Amygdala (tissue), 56 donors: ENCODE measurements at regions not wholly inside any gene's neighbourhood (a gene's known extent, or its start where the extent isn't known, plus 50 kb on each side); places are given as distances from the start of the nearest gene placed in this dataset.
"Not testable (repeated sequence)": the region's sequence is repeated elsewhere in the genome, so short reads cannot be mapped to it uniquely, and the experiment has no call there.

Source experiments
- DNase-seq, 56 donors: peaks; one replicate each; lab custom pipeline; 2025; lab: John Stamatoyannopoulos, UW

DNA sequence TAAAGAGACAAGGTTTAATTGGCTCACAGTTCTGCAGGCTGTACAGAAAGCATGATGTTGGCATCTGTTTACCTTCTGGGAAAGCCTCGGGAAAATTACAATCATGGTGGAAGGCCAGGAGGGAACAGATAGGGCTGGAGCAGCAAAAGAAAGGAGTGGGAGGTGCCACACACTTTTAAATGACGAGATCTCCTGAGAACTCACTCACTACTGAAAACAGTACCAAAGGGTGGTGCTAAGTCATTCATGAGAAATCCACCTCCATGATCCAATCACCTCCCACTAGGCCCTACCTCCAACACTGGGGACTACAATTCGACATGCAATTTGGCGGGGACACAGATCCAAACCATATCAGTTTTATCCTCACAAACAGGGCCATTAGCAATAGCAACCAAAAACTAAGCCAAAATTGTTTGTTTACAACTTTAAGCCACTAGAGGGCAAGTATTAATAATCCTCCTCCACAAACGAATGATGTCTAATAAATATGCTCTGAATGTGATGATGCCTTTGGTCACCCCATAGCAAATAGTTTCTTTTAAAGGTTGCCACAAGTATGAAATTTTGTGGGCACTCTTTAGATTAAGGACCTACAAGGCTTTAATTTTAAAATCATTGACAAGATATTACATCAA, 129.2 kb upstream of the NRBF2 start:
- no peak for DNase-seq

DNA sequence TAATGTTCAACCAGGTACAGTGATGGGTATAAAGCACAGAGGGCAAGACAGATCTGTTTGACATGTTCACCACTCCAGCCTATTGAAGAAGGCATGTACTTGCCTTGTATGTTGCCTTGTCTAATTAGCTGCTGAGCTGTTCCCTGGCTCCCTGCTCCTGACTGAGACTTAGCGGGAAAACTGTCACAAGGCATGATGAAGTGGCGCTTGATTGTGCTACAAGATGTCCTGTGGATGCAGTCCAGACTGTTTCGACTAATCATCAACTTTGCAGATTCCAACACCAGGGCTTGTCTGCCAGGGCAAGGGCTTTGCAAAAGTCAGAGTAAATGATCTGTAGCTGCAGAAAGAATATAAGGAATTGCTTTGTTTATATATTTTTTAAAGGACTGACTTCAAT, 136.2 kb upstream of the NRBF2 start:
- DNase-seq: no peak

DNA sequence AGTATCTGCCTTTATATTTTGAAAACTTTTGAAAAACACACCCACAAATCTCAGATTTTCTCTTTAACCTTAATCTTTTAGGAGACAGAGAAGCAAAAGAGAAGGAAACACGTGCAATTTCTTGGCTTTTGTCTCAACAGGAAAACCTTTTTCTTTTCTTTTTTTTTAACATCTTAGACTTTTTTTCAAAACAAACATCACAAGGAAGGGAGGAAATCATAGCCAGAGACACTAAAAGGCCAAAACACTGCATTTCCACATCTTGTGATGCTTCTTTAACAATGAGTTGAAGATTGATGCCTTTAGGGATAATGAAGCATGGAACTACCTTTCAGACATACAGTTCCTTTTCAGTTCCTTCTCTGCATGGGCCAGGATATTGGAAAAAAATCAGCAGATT, 136.6 kb upstream of the NRBF2 start:
- DNase-seq: no peak

DNA sequence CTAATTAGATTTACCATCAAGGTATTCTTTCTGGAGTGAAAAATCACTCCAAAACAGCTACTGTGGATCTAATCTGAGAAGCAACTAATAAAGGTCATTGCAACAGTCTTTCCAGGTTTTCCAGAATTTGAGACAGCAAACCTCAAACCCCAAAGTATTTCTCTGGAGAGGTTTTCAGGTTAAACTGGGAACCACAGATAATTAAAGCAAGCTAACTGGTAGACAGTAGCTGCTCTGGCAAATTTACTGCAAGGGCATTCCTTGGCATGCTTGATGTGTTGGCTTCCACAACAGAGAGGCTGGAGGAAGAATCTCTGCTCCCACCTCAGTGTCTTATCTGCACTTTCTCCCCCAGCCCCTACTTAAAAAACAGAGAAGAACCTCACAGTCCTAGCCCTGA, 140.0 kb upstream of the NRBF2 start:
- no peak for DNase-seq

DNA sequence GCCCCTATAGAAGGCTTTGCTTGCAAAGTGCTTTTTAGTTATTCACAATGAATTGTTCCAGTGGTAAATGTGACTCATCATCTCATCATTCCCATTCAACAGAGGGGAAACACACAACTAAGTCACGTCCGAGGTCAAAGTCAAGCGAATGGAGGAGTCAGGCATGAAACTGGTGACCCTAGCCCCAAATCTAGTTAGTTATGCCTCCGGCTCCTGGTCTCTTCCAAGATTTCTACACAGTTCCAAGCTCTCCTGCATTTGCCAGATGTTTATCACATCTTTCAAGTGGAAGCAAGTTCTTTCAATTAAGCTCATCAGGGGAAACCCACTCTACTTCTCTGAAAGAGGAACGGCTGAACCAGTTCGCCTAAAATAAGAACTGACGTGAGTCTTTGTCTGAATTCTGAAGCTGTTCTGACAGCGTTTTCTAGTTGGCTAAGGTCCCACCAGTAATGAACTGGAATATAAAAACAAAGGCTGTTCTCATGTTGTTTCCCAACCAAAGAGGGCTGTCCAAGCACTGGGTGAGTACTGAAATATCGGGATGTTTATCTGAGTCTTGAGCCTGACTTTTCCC, 140.9 kb upstream of the NRBF2 start:
- DNase-seq: peak in 5 of 56 donors; percentile 1 to 26 (median 2)

DNA sequence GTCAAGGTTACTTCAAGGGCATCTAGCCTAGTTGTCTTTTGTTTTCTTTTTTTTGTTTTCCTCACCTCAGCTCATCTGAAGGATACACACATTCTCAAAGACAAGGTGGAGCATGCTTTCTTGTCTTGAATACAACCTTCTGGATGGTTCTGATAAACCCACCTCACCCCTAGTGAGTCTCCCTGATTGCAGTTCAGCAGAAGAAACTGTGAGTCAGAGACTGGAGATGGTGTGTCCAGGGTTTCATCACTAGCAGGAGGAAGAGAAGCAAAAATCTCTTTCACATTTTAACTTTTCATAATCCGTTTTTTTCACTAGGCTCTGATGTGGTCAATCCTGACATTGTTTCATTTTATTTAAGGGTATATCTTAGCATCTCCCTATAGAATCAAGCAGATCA, 143.0 kb upstream of the NRBF2 start:
- DNase-seq: no peak

DNA sequence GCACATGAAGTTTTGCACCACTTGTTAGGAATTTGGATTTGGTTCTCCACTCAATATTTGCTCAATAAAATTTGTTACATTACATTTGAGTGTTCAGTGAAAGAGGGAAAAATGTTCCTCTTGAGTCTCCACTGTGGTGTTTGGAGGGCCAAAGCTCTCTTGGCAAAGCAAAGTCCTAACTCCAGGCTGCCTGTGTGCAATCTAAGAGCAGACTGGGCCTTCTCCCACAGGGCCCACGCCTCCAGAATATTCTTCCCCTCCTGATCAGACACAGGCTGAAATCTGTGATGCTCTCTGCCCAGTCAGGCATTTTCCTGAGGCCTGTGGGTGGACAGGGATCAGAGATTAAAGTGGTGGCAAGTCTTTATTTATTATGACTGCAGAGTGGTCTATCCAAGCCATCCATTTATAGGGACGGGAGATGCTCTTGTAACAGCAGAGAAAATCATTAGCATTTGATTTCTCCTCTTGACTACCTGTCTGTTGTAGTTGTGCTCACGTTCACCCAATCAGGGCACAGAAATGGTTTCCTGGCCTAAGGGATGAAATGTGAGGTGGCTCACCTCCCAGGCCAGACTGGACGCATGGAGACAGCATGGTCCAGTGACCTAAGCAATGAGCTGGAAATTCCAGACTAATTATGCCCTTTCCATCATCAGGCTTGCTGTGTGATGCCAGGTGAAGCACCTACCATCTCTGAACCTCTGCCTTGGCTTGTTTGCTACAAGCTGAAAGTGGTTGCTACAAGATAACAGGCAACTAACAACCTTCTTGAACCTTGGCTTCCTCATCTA, 147.1 kb upstream of the NRBF2 start:
- DNase-seq: no peak

DNA sequence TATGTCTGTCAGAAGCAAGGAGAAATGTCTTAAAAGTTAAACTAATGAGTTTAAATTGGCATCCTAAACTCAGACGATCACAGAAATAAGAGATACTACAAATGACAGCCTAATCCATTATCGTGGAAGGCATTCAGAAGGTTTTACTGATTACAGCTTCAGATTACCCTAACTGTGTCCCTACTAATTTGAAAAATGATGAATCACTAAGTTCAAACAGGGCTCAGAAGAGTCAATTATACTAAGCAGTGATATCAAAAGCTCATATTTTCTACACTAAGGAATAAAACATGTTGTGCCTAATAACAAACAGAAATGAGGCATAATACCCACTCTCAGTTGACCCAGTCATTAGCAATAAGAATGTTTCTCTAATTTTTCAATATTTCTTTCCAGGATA, 152.0 kb upstream of the NRBF2 start:
- DNase-seq: no peak

DNA sequence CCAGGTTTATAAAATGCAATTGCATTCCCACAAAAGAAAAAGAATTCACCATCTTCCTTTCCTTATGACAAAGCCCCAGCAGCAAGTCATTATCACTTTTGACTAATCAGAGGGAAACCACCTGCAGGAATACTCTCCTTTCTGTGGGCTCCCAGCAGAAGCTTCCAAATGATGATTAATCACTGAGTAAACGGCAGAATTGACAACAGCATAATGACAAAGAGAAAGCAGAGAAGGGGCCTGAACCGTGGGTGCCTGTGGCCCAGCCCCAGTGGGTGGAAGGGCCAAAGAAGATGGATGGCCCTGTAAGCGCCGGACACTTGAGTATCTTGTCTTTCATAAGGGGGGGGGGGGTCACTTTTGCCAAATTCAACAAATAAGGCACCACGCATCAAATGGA, 152.4 kb upstream of the NRBF2 start:
- no peak for DNase-seq

DNA sequence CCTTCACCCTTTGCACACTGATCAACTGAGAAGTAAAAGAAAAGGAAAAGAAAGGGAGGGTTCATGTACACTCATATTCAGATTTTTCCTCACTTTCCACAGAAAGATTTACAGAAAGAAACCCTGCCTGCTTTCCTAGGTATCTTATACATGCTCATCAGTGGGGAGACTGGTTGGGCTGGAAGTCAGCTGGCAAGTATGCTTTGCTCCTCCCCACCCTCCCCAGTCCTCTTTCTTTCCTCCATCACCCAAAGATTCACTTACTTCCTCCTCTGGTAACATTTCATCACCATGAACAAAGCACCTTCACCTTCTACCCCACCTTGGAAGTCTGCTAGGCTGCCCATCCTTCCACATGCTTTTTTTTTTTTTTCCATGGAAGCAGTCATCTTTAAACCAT, 153.2 kb upstream of the NRBF2 start:
- DNase-seq: no peak

DNA sequence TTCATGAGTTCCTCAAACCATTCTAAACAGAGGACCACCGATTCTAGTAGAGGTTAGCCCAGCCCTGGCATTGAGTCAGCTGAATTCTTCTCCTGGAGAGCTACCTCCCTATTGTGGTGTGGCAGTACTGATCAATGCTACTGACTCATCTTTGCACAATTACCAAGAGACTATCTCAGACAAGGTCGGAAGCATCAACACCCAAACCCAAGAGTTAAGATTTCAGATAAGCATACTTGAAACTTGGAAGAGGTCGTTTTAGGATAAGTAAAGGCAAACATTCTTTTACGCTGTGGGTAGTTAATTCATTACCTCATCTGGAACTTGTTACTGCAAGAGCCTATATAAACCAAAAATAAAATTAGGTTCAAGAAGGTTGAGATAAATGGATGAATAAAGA, 154.6 kb upstream of the NRBF2 start:
- DNase-seq: no peak

DNA sequence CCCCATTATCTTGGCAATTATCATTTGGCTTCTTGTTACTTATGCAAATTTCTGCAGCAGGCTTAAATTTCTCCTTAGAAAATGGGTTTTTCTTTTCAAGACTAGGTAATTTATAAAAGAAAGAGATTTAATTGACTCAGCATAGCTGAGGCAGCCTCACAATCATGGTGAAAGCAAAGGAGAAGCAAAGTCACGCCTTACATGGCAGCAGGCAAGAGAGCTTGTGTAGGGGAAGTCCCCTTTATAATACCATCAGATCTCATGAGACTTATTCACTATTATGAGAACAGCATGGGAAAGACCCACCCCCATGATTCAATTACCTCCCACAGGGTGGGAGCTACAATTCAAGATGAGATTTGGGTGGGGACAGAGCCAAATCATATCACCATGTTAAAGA, 158.3 kb upstream of the NRBF2 start:
- DNase-seq: not testable (repeated sequence)

DNA sequence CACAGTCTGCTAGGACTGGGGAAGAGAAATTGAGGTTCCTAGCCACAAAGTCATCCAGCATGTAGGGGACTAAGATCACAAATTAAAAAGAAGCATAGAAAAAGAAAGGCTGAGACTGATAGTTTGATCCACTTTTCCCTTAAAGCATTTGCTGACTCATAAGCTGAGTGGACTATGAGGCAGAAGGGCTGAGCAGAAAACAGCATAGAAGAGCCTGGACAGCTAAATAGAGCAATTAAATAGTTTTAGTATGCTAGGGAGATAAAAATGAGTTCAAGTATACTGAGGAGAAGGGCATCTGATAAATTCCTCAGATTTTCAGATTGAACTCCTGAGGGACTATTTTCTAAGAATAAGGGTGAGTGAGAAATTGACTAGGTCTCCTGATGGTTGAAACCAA, 155.9 kb upstream of the EGR2 start:
- DNase-seq: no peak

DNA sequence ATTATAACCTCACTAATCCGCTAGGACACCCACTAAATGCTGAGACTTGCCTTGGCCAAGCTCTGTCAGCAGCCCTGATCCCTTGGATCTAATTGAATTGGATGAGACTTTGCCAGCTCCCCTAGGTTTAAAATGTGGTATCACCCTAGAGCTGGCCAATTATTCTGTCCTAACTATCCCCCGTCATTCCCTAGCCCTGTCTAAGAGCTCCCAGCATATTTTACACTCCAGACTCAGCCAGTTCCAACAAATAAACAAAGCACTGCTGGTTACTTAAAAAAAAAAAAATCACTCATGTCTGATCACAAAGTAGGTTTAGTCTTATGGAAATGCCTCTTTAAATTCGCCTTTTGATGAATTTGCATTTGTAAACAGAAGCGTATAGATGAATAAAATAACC, 147.9 kb upstream of the EGR2 start:
- no peak for DNase-seq

DNA sequence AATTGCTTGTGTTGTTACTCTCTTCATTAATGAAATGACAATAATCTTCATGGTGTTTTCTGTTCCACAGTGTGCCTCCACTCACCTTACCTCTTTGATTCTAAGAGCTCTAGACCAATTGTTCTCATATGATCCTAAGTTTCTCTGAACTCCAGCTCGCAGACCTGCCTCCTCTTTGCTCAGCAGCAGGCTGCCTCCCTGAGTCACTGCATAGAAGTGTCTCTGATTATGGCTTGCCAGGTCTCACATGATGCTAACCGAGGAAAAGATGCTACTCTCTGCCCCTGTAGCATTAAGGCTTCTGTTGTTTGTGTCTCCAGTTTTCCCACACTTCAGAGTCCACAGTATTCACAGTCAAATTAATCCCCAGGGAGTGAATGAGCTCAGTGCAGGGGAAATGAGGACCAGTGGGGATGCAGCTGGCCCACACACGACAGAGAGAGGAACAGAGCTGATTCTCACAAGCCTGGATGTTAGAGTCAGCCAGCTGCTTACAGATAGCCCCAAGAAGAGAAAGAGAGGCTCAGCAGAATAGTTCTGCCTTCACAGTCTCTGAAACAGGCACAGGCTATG, 145.9 kb upstream of the EGR2 start:
- peak in 2 of 56 donors; percentile 1 to 20 for DNase-seq

DNA sequence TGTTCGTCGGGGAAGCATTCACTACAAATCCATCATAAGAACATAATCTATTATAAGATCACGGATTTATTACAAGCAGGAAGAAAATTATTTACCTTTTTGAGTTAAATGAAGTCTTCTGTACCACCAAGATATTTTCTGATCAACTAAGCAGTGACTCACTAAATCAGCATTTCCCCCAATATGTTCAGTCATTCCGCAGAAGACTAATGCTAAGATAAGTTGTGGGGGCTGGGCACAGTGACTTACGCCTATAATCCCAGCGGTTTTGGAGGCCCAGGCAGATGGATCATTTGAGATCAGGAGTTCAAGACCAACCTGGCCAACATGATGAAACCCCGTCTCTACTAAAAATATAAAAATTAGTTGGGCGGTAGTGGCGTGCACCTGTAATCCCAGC, 144.2 kb upstream of the EGR2 start:
- no peak for DNase-seq

DNA sequence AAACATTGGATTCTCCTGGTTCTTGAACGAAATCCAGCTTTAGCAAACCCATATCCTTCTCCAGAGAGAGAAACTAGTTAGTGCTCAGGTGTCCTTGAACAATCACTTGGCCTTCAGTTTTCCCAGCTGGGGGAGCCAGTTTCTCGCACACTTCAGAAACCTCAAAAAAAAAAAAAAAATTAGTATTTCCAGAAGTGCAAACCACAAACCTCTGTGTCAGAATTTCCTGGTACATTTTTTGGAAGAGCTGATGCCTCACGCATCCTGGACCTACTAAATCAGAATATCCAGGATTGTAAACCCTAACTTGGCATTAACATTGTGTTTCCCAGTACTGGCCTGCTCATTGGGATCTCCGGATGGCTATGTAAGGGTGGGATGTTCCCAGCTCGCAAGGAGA, 143.4 kb upstream of the EGR2 start:
- DNase-seq: no peak

DNA sequence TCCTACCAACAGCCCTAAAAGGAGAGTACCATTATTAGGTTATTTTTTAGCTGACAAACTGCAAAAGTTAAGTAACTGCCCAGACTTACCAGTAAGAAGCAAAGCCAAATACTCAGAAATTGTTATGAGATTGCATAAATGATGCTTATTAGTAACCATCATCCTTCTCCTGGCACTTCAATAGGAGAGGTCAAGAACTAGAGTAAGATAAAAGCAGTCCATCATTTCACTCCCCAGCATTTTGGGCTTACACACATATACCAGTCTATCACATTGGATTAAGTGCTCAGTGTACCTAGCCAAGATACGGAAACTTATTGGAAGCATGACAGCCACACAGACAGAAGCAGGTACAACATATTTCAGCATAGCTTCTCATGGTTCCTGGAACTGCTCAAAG, 142.8 kb upstream of the EGR2 start:
- DNase-seq: no peak

DNA sequence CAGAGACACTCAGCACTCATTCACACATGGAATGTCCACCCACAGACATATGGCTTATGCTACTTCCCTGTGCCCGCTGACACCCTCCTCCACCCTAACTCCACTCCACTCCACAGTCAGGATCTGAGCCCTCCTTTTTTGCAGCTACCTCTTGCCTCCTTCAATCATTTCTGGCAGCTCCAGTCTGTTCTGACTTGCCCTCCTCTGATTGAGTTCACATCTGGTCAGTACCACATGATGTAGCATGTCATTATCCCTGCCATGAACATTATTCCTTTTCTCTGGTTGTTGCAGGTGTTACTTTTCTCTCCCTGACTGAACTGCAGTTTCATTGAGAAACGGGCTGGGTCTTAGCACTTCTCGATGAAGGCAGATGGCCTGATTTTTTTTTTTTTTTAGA, 130.1 kb upstream of the EGR2 start:
- no peak for DNase-seq

DNA sequence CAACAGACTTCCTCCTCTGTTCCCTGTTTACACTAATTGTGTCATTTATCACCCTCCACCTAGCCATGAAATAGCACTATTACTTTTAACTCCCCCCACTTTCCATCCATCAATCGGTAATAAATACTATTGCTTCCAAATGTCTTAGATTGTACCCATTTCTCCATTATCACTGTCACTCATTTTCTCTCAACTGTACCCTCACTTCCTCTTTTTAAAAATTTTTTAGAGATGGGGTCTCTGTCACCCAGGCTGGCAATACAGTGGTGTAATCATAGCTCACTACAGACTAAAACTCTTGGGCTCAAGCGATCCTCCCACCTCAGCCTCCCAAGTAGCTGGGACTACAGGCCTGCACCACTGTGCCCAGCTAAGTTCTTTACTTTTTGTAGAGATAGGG, 123.5 kb upstream of the EGR2 start:
- DNase-seq: no peak

DNA sequence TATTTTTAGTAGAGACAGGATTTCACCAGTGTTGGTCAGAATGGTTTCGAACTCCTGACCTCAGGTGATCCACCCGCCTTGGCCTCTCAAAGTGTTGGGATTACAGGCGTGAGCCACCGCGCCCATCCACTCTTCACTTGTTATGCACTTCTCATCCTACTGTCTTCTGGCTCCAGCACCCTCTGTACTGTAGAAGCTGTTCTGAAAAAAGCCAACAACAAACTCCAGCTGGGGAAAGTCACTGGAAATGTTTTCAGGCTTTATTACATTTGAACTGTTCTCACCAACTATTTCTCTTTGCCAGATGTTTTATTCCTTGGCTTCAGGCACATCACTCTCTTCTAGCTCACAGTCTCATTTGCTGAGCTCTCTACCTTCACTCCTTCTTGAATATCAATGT, 122.5 kb upstream of the EGR2 start:
- DNase-seq: no peak

DNA sequence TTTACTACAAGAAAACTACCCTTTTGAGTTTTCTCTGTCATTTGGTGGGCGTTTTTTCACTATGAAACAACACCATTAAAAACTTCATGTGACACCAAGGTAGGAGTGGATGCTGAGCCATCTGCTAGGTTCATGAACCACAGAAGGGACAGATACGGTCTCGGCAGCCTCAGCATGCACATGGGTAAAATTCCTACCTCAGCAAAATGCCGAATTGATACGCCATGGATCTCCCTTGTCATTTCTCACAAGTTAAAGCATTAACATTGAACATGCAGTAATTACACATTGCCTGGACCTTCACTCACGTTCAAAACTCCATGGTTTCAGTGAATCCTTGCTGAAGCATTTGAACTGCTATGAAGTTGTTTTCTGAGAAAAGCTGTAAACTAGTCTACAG, 121.5 kb upstream of the EGR2 start:
- no peak for DNase-seq
